Endothelial cell of umbilical vein (primary cell): ENCODE measurements at regions not wholly inside any gene's neighbourhood (a gene's known extent, or its start where the extent isn't known, plus 50 kb on each side); places are given as distances from the start of the nearest gene placed in this dataset.

Source experiments
- BruUV-seq: library from RNA; stranded (reverse); fragments of 400-500 nt; replicated peaks from 2 replicates; lab custom pipeline; 2021; lab: Mats Ljungman, UMichigan
- CTCF ChIA-PET: fragments of 300-600, 350-600 bp; sonication (Branson Sonifier 250); formaldehyde crosslinking; loops from one replicate; lab custom pipeline; 2021; ENCODE audit warnings: antibody characterized with exemption, inconsistent platforms; lab: Charles Lee
- POLR2A ChIA-PET: fragments of 300-600, 350-600 bp; sonication (Branson Sonifier 250); formaldehyde crosslinking; loops from one replicate; lab custom pipeline; 2021; ENCODE audit warnings: antibody characterized with exemption, inconsistent platforms; lab: Charles Lee
- DNase-seq: peaks from one replicate; pipeline ENCODE4 v3.0.0-alpha.2; 2011; ENCODE audit warnings: low read depth, low spot score
- FAIRE-seq: peaks from 2 replicates; lab custom pipeline; 2011; peaks lifted over from hg19 to GRCh38; lab: Jason Lieb, UNC
- H2AFZ ChIP-seq: 2 replicates; pipeline ENCODE4 v1.6.0; 2012; ENCODE audit warnings: low read depth, low read length, control low read depth, inconsistent platforms
- H3K27ac ChIP-seq: 2 replicates; pipeline ENCODE4 v1.5.1; 2011; ENCODE audit warnings: low read depth, mild to moderate bottlenecking, control low read depth, low read length, moderate library complexity; ENCODE audit not compliant: insufficient read depth
- H3K27me3 ChIP-seq, 2 experiments: 2 replicates each; pipeline versions ENCODE4 v1.6.0 to v1.6.1; 2011; ENCODE audit warnings: low read length in 2 of 2, mixed read lengths in 1 of 2; ENCODE audit not compliant: control insufficient read depth in 2 of 2, insufficient read depth in 2 of 2
- H3K36me3 ChIP-seq, 2 experiments: 2 replicates in 1 of 2; 3 replicates in 1 of 2; pipeline ENCODE4 v1.5.1; 2011; ENCODE audit warnings: low read length in 2 of 2, mild to moderate bottlenecking in 1 of 2, moderate library complexity in 1 of 2; ENCODE audit not compliant: control insufficient read depth in 2 of 2, insufficient read depth in 2 of 2; ENCODE audit errors: extremely low read depth in 1 of 2
- H3K4me1 ChIP-seq: 3 replicates; pipeline ENCODE4 v1.5.1; 2011; ENCODE audit warnings: mild to moderate bottlenecking, low read length; ENCODE audit not compliant: control insufficient read depth, insufficient read depth; ENCODE audit errors: extremely low read depth
- H3K4me2 ChIP-seq: 2 replicates; pipeline ENCODE4 v1.6.1; 2011; ENCODE audit warnings: low read length, control low read depth, mixed read lengths; ENCODE audit not compliant: insufficient read depth
- H3K4me3 ChIP-seq, 3 experiments: fragments of 200-600 bp in 1 of 3; sonication (generic), shearing (Covaris generic) in 1 of 3; replicated peaks in 1 of 3; 2 replicates each; pipeline ENCODE4 v1.5.1; 2011 to 2016; ENCODE audit warnings: control low read depth in 3 of 3, low read length in 3 of 3, mild to moderate bottlenecking in 2 of 3, inconsistent platforms in 1 of 3, low read depth in 1 of 3, moderate library complexity in 1 of 3; ENCODE audit not compliant: insufficient read depth in 1 of 3
- H3K79me2 ChIP-seq: 2 replicates; pipeline ENCODE4 v1.6.0; 2012; ENCODE audit warnings: low read length, inconsistent platforms; ENCODE audit not compliant: control insufficient read depth, insufficient read depth
- H3K9ac ChIP-seq: replicated peaks from 2 replicates; pipeline ENCODE3; 2011; ENCODE audit warnings: low read length, control low read depth; ENCODE audit not compliant: insufficient read depth; ENCODE audit errors: extremely low read depth
- H3K9me1 ChIP-seq: replicated peaks from 3 replicates; pipeline ENCODE4 v1.6.0; 2011; ENCODE audit warnings: mild to moderate bottlenecking, low read length; ENCODE audit not compliant: control insufficient read depth, insufficient read depth; ENCODE audit errors: extremely low read depth
- H3K9me3 ChIP-seq: replicated peaks from 2 replicates; pipeline ENCODE4 v1.5.1; 2012; ENCODE audit warnings: low read length, inconsistent platforms; ENCODE audit not compliant: control insufficient read depth, insufficient read depth
- H4K20me1 ChIP-seq: replicated peaks from 2 replicates; pipeline ENCODE3; 2011; ENCODE audit warnings: mild to moderate bottlenecking, low read length; ENCODE audit not compliant: control insufficient read depth, insufficient read depth; ENCODE audit errors: extremely low read depth
- CTCF ChIP-seq, 2 donors: IDR thresholded peaks; 1 replicate in 1 of 2; 2 replicates in 1 of 2; pipeline ENCODE4 v1.5.1; 2011; ENCODE audit warnings: low read length in 2 of 2, mild to moderate bottlenecking in 2 of 2, moderate library complexity in 2 of 2, control low read depth in 1 of 2, inconsistent platforms in 1 of 2, low read depth in 1 of 2; ENCODE audit not compliant: insufficient read depth in 1 of 2; ENCODE audit errors: extremely low read depth in 1 of 2
- FOS ChIP-seq: IDR thresholded peaks from 2 replicates; pipeline ENCODE4 v1.6.1; 2011; ENCODE audit warnings: mild to moderate bottlenecking, low read length, moderate library complexity, borderline replicate concordance; ENCODE audit not compliant: insufficient read depth
- JUN ChIP-seq: IDR thresholded peaks from 2 replicates; pipeline ENCODE4 v1.6.1; 2011; ENCODE audit warnings: borderline replicate concordance, low read depth; ENCODE audit not compliant: insufficient read length, insufficient read depth
- POLR2A ChIP-seq: IDR thresholded peaks from 2 replicates; pipeline ENCODE4 v1.6.1; 2012; ENCODE audit warnings: low read depth, mild to moderate bottlenecking, control low read depth, low read length
- POLR2AphosphoS5 ChIP-seq: IDR thresholded peaks from 2 replicates; pipeline ENCODE4 v1.6.1; 2012; ENCODE audit warnings: low read depth, mild to moderate bottlenecking, control low read depth, low read length, moderate library complexity; ENCODE audit not compliant: insufficient read depth
- dilution Hi-C: fragments of 300-500 bp; cut with MboI; formaldehyde crosslinking; loops from one replicate; pipeline ENCODE4 v1.15.0; 2019; ENCODE audit warnings: low sequenced_read_pairs; ENCODE audit not compliant: extremely low pct_ligation_motif_present
- intact Hi-C: fragments of 100-400 bp; cut with micrococcal nuclease; formaldehyde crosslinking; loops from one replicate; pipeline ENCODE4 v1.10.0; 2022

GRCh38 chr7:47093320-47094234, 488.3 kb downstream of the TNS3 start:
- intact Hi-C loops, result no loop called here
- H3K36me3 ChIP-seq, result no peaks in the 10 kb centered on the region
- no TSS peak for BruUV-seq
- no peak for TF ChIP-seq POLR2A
- no peak for TF ChIP-seq CTCF (IDR thresholded peaks at IDR 0.05; ENCODE audit: extremely low read depth in 1 of 2, insufficient read depth in 1 of 2, low read depth in 1 of 2, low read length in 2 of 2)
- no peak for TF ChIP-seq JUN
- no peak for TF ChIP-seq POLR2AphosphoS5
- FAIRE-seq (no peak), DNase-seq (no peak)
- H3K9me3 ChIP-seq, result no peaks in the 10 kb centered on the region
- peaks cover 0 to 5% of the 10 kb centered on the region in 2 experiments for H3K27me3 ChIP-seq
- ChIA-PET CTCF (interaction anchor here (0.8 to 8.2 kb wide), 4 partner anchors 341 to 1176 kb away, joined by 3 to 65 read pairs (median 4); partner anchors contain the start of gene IGFBP3), POLR2A (no interaction called here)
- no peak overlapping the region for H3K27ac ChIP-seq
- H4K20me1 ChIP-seq, result no peaks in the 10 kb centered on the region
- no peaks in the 10 kb centered on the region for H3K79me2 ChIP-seq
- H3K9me1 ChIP-seq, result no peaks in the 10 kb centered on the region
- no peaks in the 10 kb centered on the region for H3K4me1 ChIP-seq
- no peak overlapping the region for H2AFZ ChIP-seq
- no peak overlapping the region for H3K4me2 ChIP-seq
- H3K4me3 ChIP-seq, result no peak overlapping the region
- H3K9ac ChIP-seq, result no peak overlapping the region
- dilution Hi-C loops, result no loop called here

- no peaks in the 10 kb centered on the region for H3K36me3 ChIP-seq
- CTCF ChIA-PET, result interaction anchor here (0.7 to 8.2 kb wide), 4 partner anchors 8 to 1725 kb away, joined by 3 to 65 read pairs (median 6); partner anchors contain the start of gene IGFBP3
- DNase-seq, result no peak
- intact Hi-C loops, result no loop called here
- peaks cover 0 to 5% of the 10 kb centered on the region in 2 experiments for H3K27me3 ChIP-seq
- no peaks in the 10 kb centered on the region for H3K4me1 ChIP-seq
- no peak overlapping the region for H3K4me2 ChIP-seq
- no TSS peak for BruUV-seq
- H2AFZ ChIP-seq, result no peak overlapping the region
- FAIRE-seq, result no peak
- dilution Hi-C loops, result no loop called here
- POLR2A ChIA-PET, result no interaction called here
- no peak for TF ChIP-seq JUN
- no peak for TF ChIP-seq FOS
- H3K4me3 ChIP-seq, result no peak overlapping the region
- no peaks in the 10 kb centered on the region for H3K79me2 ChIP-seq
- no peaks in the 10 kb centered on the region for H3K9me3 ChIP-seq
- no peaks in the 10 kb centered on the region for H3K9me1 ChIP-seq
- no peaks in the 10 kb centered on the region for H4K20me1 ChIP-seq
- H3K9ac ChIP-seq, result no peak overlapping the region
- H3K27ac ChIP-seq, result no peak overlapping the region
These were observed 489.6 kb downstream of the TNS3 start for GRCh38 chr7:47092336-47092735.
